B cell (primary cell): ENCODE measurements at regions not wholly inside any gene's neighbourhood (a gene's known extent, or its start where the extent isn't known, plus 50 kb on each side); places are given as distances from the start of the nearest gene placed in this dataset.

Source experiments
- CTCF ChIP-seq: fragments of 200-600 bp; IDR thresholded peaks from one replicate; pipeline ENCODE4 v1.8.0; 2022; ENCODE audit warnings: antibody characterized with exemption, mild to moderate bottlenecking
- EZH2 ChIP-seq: IDR thresholded peaks from 2 replicates; pipeline ENCODE4 v1.6.1; 2012; ENCODE audit warnings: borderline replicate concordance, low read depth, mild to moderate bottlenecking, moderate library complexity, low read length; ENCODE audit not compliant: insufficient read depth, poor library complexity, severe bottlenecking

GRCh38 chr6:90790058-90790457 is 203.2 kb upstream of the MAP3K7 start:
- TF ChIP-seq EZH2 (no peak), CTCF (no peak)
